Renal cortex interstitium (tissue), 11 donors: ENCODE measurements at regions not wholly inside any gene's neighbourhood (a gene's known extent, or its start where the extent isn't known, plus 50 kb on each side); places are given as distances from the start of the nearest gene placed in this dataset.
"Not testable (repeated sequence)": the region's sequence is repeated elsewhere in the genome, so short reads cannot be mapped to it uniquely, and the experiment has no call there.

Source experiments
- DNase-seq, 11 donors: peaks; one replicate each; pipeline ENCODE4 v3.0.0-alpha.2; 2013; ENCODE audit warnings: low read depth in 9 of 11, low spot score in 4 of 11; ENCODE audit errors: extremely low read depth in 1 of 11

GRCh38 chr2:234812851-234813250 lies 139.0 kb upstream of the SH3BP4 start:
- no peak for DNase-seq

GRCh38 chr2:234808907-234809306 lies 142.9 kb upstream of the SH3BP4 start:
- no peak for DNase-seq

- DNase-seq, result no peak
Measured at GRCh38 chr2:234806818-234807217, 145.0 kb upstream of the SH3BP4 start.

- DNase-seq, result no peak
Measured at GRCh38 chr2:234805836-234806235, 146.0 kb upstream of the SH3BP4 start.

- DNase-seq, result no peak
Measured at GRCh38 chr2:234804704-234805103, 147.1 kb upstream of the SH3BP4 start.

- DNase-seq, result no peak
Measured at GRCh38 chr2:234802845-234803171, 149.0 kb upstream of the SH3BP4 start.

- DNase-seq, result no peak
Measured at GRCh38 chr2:234802071-234802844, 149.6 kb upstream of the SH3BP4 start.

- no peak for DNase-seq
Measured at GRCh38 chr2:234797566-234798250, 154.1 kb upstream of the SH3BP4 start.

- peak in 8 of 11 donors; percentile 25 to 68 (median 46) for DNase-seq
Measured at GRCh38 chr2:234796045-234796591, 155.7 kb upstream of the SH3BP4 start.

GRCh38 chr2:234795272-234795920 lies 156.4 kb upstream of the SH3BP4 start:
- DNase-seq, result no peak

- DNase-seq, result no peak
Measured at GRCh38 chr2:234794866-234795265, 157.0 kb upstream of the SH3BP4 start.

GRCh38 chr2:234793212-234793785 lies 158.5 kb upstream of the SH3BP4 start:
- DNase-seq, result no peak

- DNase-seq, result no peak
Measured at GRCh38 chr2:234792621-234793022, 159.2 kb upstream of the SH3BP4 start.

- DNase-seq, result not testable (repeated sequence)
Measured at GRCh38 chr2:234792096-234792495, 159.7 kb upstream of the SH3BP4 start.

GRCh38 chr2:234790380-234790779 lies 161.4 kb upstream of the SH3BP4 start:
- DNase-seq, result no peak

GRCh38 chr2:234789556-234790325 lies 162.1 kb upstream of the SH3BP4 start:
- no peak for DNase-seq

GRCh38 chr2:234788841-234789240 lies 163.0 kb upstream of the SH3BP4 start:
- no peak for DNase-seq

GRCh38 chr2:234788381-234788780 lies 163.4 kb upstream of the SH3BP4 start:
- no peak for DNase-seq

GRCh38 chr2:234787114-234787513 lies 164.7 kb upstream of the SH3BP4 start:
- DNase-seq, result no peak
